GM20000 (cell line): ENCODE measurements at regions not wholly inside any gene's neighbourhood (a gene's known extent, or its start where the extent isn't known, plus 50 kb on each side); places are given as distances from the start of the nearest gene placed in this dataset.

Experiments used
- DNase-seq: peaks from one replicate; pipeline ENCODE4 v3.0.0; 2012; ENCODE audit warnings: low spot score
- CTCF ChIP-seq: IDR thresholded peaks from 2 replicates; pipeline ENCODE4 v1.5.1; 2012; ENCODE audit warnings: mild to moderate bottlenecking, control low read depth; ENCODE audit errors: extremely low read depth, missing control alignments

- TF ChIP-seq CTCF = no peak
- DNase-seq = no peak
Measured at GRCh38 chr12:5258926-5259325, 173.0 kb upstream of the NTF3 start.

- no peak for DNase-seq
- no peak for TF ChIP-seq CTCF
Measured at GRCh38 chr12:5259523-5259922, 172.4 kb upstream of the NTF3 start.

GRCh38 chr12:5260086-5260485, 171.8 kb upstream of the NTF3 start:
- no peak for TF ChIP-seq CTCF
- DNase-seq = no peak

- no peak for TF ChIP-seq CTCF
Measured at GRCh38 chr12:5260591-5261086, 171.3 kb upstream of the NTF3 start.

GRCh38 chr12:5262450-5262849, 169.5 kb upstream of the NTF3 start:
- DNase-seq = no peak
- no peak for TF ChIP-seq CTCF

More at GRCh38 chr12:5260591-5261086, 171.3 kb upstream of the NTF3 start:
- DNase-seq = no peak

- TF ChIP-seq CTCF = no peak
- no peak for DNase-seq
Measured at GRCh38 chr12:5262885-5263284, 169.0 kb upstream of the NTF3 start.

- no peak for DNase-seq
- no peak for TF ChIP-seq CTCF
Measured at GRCh38 chr12:5264006-5264405, 167.9 kb upstream of the NTF3 start.
